B cell (primary cell): ENCODE measurements at regions not wholly inside any gene's neighbourhood (a gene's known extent, or its start where the extent isn't known, plus 50 kb on each side); places are given as distances from the start of the nearest gene placed in this dataset.

Source experiments
- CTCF ChIP-seq: fragments of 200-600 bp; IDR thresholded peaks from one replicate; pipeline ENCODE4 v1.8.0; 2022; ENCODE audit warnings: antibody characterized with exemption, mild to moderate bottlenecking
- EZH2 ChIP-seq: IDR thresholded peaks from 2 replicates; pipeline ENCODE4 v1.6.1; 2012; ENCODE audit warnings: borderline replicate concordance, low read depth, mild to moderate bottlenecking, moderate library complexity, low read length; ENCODE audit not compliant: insufficient read depth, poor library complexity, severe bottlenecking

DNA sequence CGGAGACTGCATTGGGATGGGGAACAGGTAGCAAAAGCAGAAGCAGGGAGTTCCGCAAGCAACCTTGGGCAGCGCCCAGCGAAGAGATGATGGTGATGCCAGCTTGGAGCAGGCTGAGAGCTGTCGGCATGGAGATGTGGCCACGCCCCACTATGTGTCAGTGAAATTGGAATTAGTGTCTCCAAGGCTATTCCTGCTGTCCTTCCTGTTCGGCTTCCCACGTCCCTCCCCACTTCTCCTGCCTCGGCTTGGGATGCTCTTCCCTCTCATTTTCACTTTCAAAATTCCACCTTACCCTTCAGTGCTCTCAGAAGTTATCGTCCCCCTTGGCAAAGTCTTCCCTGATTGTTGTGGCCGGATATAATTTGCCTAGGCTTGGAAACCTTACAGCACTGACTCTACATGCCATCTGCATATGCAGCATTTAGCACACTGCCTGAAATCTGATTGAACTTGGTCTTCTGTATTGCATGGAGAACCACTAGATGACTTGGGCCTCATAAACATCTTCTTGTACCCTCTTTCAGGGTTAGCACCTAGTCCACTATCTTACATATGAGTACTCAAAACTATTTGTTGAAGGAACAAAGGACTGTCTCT, 270.7 kb upstream of the RUNX1 start:
- TF ChIP-seq CTCF (no peak), EZH2 (no peak)
